Adrenal gland (tissue), 9 donors: ENCODE measurements at regions not wholly inside any gene's neighbourhood (a gene's known extent, or its start where the extent isn't known, plus 50 kb on each side); places are given as distances from the start of the nearest gene placed in this dataset.
"Not testable (repeated sequence)": the region's sequence is repeated elsewhere in the genome, so short reads cannot be mapped to it uniquely, and the experiment has no call there.

Experiments
- DNase-seq, 7 donors: peaks; one replicate each; pipeline ENCODE4 v3.0.0-alpha.2; 2019 to 2020
- H3K27ac ChIP-seq, 5 donors: fragments of 200-600 bp; sonication (generic) in 4 of 5; 1 replicate in 3 of 5; 2 replicates in 2 of 5; pipeline versions ENCODE4 v1.5.1 to v1.8.0; 2016 to 2020; ENCODE audit warnings: mild to moderate bottlenecking in 1 of 5
- H3K27me3 ChIP-seq: fragments of 200-600 bp; 2 replicates; pipeline ENCODE4 v1.8.0; 2021
- H3K36me3 ChIP-seq, 2 donors: fragments of 200-600 bp; replicated peaks in 1 of 2; 1 replicate in 1 of 2; 2 replicates in 1 of 2; pipeline versions ENCODE4 v1.5.1 to v1.8.0; 2018 to 2022
- H3K4me1 ChIP-seq, 2 donors: fragments of 200-600 bp; replicated peaks in 1 of 2; 1 replicate in 1 of 2; 2 replicates in 1 of 2; pipeline versions ENCODE4 v1.5.1 to v1.8.0; 2018 to 2021
- H3K4me3 ChIP-seq, 4 donors: fragments of 200-600 bp; sonication (generic) in 3 of 4; one replicate each; pipeline ENCODE4 v1.5.1; 2016 to 2018
- H3K9me3 ChIP-seq, 3 donors: fragments of 200-600 bp; sonication (generic) in 1 of 3; replicated peaks in 1 of 3; 1 replicate in 2 of 3; 2 replicates in 1 of 3; pipeline versions ENCODE4 v1.5.1 to v1.8.0; 2016 to 2021
- POLR2A ChIP-seq, 2 donors: fragments of 450-650 bp; IDR thresholded peaks; one replicate each; pipeline ENCODE4 v1.6.1; 2017; ENCODE audit warnings: antibody characterized with exemption in 2 of 2, mild to moderate bottlenecking in 2 of 2, moderate library complexity in 1 of 2
- WGBS, 4 donors: extraction: QIAGEN DNeasy Blood & Tissue Kit in 2 of 4; methylation state at CpG; one replicate each; pipeline versions ENCODE4 v1.1.5 to v1.1.7; 2013 to 2017; 5-methylcytosine and 5-hydroxymethylcytosine counted together
- intact Hi-C, 2 donors: fragments of 100-400 bp; cut with DNase I; formaldehyde crosslinking; loops; one replicate each; pipeline versions ENCODE4 v1.14.1 to v1.15.0; 2022 to 2023
- TF ChIP-seq, protein P1 (sequence below), 6 experiments: fragments of 450-650 bp in 4 of 6; fragments of 200-600 bp in 2 of 6; sonication (generic) in 1 of 6; IDR thresholded peaks; 1 replicate in 5 of 6; 2 replicates in 1 of 6; pipeline versions ENCODE4 v1.5.1 to v1.8.0; 2016 to 2021; ENCODE audit warnings: antibody characterized with exemption in 6 of 6, mild to moderate bottlenecking in 2 of 6, moderate library complexity in 1 of 6
- donor health status: healthy with polysubstance abuse.
- donor health status: Bipolar disorder and iron deficiency.
- donor health status: DM: yes; HTN: yes; CAD: no.
- donor health status: DM: no; HTN: no; CAD: no.
- donor health status: DM: no; HTN: no; CAD: no.

- H3K9me3 ChIP-seq, result no peaks in the 10 kb centered on the region
- H3K4me1 ChIP-seq, result no peaks in the 10 kb centered on the region
- no peak for DNase-seq
- intact Hi-C loops, result no loop called here
- H3K27ac ChIP-seq, result no peak overlapping the region
- H3K4me3 ChIP-seq, result no peak overlapping the region
- no peaks in the 10 kb centered on the region for H3K36me3 ChIP-seq
- WGBS, 4 donors, result 4 to 18% (median 12%) methylated on average over 1 of the region's 1 CpG
- H3K27me3 ChIP-seq, result no peaks in the 10 kb centered on the region
- no peak for TF ChIP-seq POLR2A (IDR thresholded peaks at IDR 0.05)
- TF ChIP-seq, protein P1, sequence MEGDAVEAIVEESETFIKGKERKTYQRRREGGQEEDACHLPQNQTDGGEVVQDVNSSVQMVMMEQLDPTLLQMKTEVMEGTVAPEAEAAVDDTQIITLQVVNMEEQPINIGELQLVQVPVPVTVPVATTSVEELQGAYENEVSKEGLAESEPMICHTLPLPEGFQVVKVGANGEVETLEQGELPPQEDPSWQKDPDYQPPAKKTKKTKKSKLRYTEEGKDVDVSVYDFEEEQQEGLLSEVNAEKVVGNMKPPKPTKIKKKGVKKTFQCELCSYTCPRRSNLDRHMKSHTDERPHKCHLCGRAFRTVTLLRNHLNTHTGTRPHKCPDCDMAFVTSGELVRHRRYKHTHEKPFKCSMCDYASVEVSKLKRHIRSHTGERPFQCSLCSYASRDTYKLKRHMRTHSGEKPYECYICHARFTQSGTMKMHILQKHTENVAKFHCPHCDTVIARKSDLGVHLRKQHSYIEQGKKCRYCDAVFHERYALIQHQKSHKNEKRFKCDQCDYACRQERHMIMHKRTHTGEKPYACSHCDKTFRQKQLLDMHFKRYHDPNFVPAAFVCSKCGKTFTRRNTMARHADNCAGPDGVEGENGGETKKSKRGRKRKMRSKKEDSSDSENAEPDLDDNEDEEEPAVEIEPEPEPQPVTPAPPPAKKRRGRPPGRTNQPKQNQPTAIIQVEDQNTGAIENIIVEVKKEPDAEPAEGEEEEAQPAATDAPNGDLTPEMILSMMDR (IDR thresholded peaks at IDR 0.05), result no peak
Observed at GRCh38 chr2:33704406-33704855, 105.3 kb upstream of the FAM98A start.

- H3K4me3 ChIP-seq, result no peak overlapping the region
- no peak for DNase-seq
- TF ChIP-seq, protein P1 (IDR thresholded peaks at IDR 0.05), result no peak
- TF ChIP-seq POLR2A (IDR thresholded peaks at IDR 0.05), result no peak
- no peaks in the 10 kb centered on the region for H3K4me1 ChIP-seq
- no peaks in the 10 kb centered on the region for H3K27me3 ChIP-seq
- no peaks in the 10 kb centered on the region for H3K36me3 ChIP-seq
- intact Hi-C loops, result no loop called here
- no peaks in the 10 kb centered on the region for H3K9me3 ChIP-seq
- no peak overlapping the region for H3K27ac ChIP-seq
Observed at GRCh38 chr2:33696234-33696633, 97.1 kb upstream of the FAM98A start.

GRCh38 chr2:33694904-33695303, 95.8 kb upstream of the FAM98A start:
- H3K9me3 ChIP-seq, result no peaks in the 10 kb centered on the region
- TF ChIP-seq POLR2A (IDR thresholded peaks at IDR 0.05), result no peak
- TF ChIP-seq, protein P1 (IDR thresholded peaks at IDR 0.05), result no peak
- H3K4me1 ChIP-seq, result no peaks in the 10 kb centered on the region
- intact Hi-C loops, result no loop called here
- no peak overlapping the region for H3K27ac ChIP-seq
- no peak overlapping the region for H3K4me3 ChIP-seq
- WGBS, 4 donors, result 0 to 96% (median 71%) methylated on average over 1 of the region's 1 CpG
- H3K27me3 ChIP-seq, result no peaks in the 10 kb centered on the region
- H3K36me3 ChIP-seq, result no peaks in the 10 kb centered on the region
- no peak for DNase-seq

DNA sequence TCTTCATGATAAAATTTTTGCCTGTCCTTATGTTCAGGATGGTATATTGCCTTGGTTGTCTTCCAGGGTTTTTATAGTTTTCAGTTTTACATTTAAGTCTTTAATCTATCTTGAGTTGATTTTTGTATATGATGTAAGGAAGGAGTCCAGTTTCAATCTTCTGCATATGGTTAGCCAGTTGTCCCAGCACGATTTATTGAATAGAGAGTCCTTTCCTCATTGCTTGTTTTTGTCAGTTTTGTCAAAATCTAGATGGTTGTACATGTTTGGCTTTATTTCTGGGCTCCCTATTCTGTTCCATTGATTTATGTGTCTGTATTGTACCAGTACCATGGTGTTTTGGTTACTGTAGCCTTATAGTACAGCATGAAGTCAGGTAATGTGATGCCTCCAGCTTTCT, 91.6 kb upstream of the FAM98A start:
- H3K27ac ChIP-seq, H3K27me3 ChIP-seq, H3K4me3 ChIP-seq, intact Hi-C loops, H3K4me1 ChIP-seq, H3K36me3 ChIP-seq, DNase-seq: not testable (repeated sequence)
- peaks cover 0 to 16% (median 0%) of the 10 kb centered on the region in 3 donors for H3K9me3 ChIP-seq
- WGBS, 4 donors, result 68 to 88% (median 83%) methylated on average over 1 of the region's 1 CpG

DNA sequence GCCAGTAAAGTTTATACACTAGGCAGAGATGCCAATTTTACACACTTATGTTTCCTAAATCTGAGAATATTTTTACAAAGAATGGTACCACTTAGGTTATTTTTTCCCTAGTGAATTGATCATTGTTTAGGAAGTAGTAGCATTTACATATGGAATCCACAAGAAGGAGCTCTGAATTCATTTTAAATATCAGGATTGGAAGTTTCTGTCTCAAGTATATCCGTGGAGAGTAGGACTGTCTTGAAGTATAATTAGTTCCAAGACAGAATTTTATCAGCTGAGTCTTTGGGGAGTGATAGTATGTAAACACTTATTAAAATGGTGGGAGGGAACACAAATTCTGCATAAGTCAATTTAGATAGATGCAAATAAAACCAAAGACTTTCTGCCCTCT, 82.3 kb upstream of the FAM98A start:
- Histone ChIP-seq H3K4me1 (no peaks in the 10 kb centered on the region), H3K36me3 (no peaks in the 10 kb centered on the region), H3K27ac (no peak overlapping the region), H3K9me3 (no peaks in the 10 kb centered on the region), H3K4me3 (no peak overlapping the region), H3K27me3 (no peaks in the 10 kb centered on the region)
- TF ChIP-seq POLR2A (IDR thresholded peaks at IDR 0.05), result no peak
- TF ChIP-seq, protein P1 (IDR thresholded peaks at IDR 0.05), result peak in 1 of 6 experiments; percentile 23
- intact Hi-C loops, result no loop called here
- DNase-seq, result no peak
- WGBS, 4 donors, result 0 to 10% (median 6%) methylated on average over 1 of the region's 1 CpG
